ENCODE measurements at regions not wholly inside any gene's neighbourhood (a gene's known extent, or its start where the extent isn't known, plus 50 kb on each side); places are given as distances from the start of the nearest gene placed in this dataset.

DNA sequence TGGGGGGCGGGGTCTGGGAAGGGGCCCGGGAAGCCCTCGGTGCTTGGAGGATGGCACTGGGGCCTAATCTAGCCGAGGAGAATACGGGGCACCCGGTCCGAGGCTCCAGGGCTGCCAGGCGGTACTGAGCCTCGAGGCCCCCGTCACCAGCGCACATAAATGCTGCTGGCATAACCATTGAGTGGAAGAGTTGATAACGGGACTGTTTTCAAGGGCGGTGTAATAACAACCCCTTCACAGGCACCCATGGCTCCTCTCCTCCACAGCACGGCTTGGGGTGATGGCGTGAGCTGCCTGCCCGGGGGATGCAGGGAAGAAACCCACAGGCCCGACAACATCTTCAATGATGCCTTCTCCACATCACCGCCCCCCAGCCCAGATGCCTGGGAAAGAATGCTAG is 130.7 kb downstream of the FAM53A start:
- no peaks in the 10 kb centered on the region for H3K9me1 ChIP-seq (ENCODE audit: control insufficient read depth, insufficient read depth, low read length)
- 5% methylated on average over 18 of the region's 18 CpGs for whole genome bisulfite sequencing (ENCODE audit: insufficient coverage, low coverage, missing lambda C conversion rate)
- FAIRE-seq (no peak), ATAC-seq (no peak), DNase-seq (ENCODE audit: extremely low read depth in 1 of 4, low spot score in 3 of 4) (no peak)
- no peaks in the 10 kb centered on the region for H4K20me1 ChIP-seq (replicated peaks; ENCODE audit: control insufficient read depth, insufficient read depth, low read length)
- H3K36me3 ChIP-seq (ENCODE audit: control insufficient read depth, insufficient read depth, low read length), result no peaks in the 10 kb centered on the region
- in situ Hi-C loops (cut with MboI), result no loop called here
- no peak overlapping the region for H3K4me3 ChIP-seq
- H3K27ac ChIP-seq (ENCODE audit: extremely low read depth, low read depth, low read length), result no peak overlapping the region
- CTCF ChIA-PET (ENCODE audit: low intra/inter-chr PET ratio), result no interaction called here
- H3K27me3 ChIP-seq (ENCODE audit: control insufficient read depth in 2 of 2, insufficient read depth in 2 of 2, low read length in 2 of 2), result peaks cover 19 to 59% of the 10 kb centered on the region in 2 experiments; a peak in 3 of 5 replicates
- no peak overlapping the region for H3K4me2 ChIP-seq (ENCODE audit: insufficient read depth, low read length)
- no peak overlapping the region for H2AFZ ChIP-seq (ENCODE audit: low read depth, low read length)
- no peaks in the 10 kb centered on the region for H3K9me3 ChIP-seq (replicated peaks; ENCODE audit: control insufficient read depth, insufficient read depth, low read depth, low read length)
- intact Hi-C loops (cut with micrococcal nuclease), result no loop called here
- no peaks in the 10 kb centered on the region for H3K79me2 ChIP-seq (ENCODE audit: control insufficient read depth, insufficient read depth, low read length)
- POLR2A ChIA-PET, result interaction anchor here (1.5 kb wide), 1 partner anchor 10 kb away, joined by 3 read pairs; no protein-coding TSS in a partner anchor
- H3K4me1 ChIP-seq (replicated peaks in 1 of 2; ENCODE audit: control insufficient read depth in 2 of 2, insufficient read depth in 2 of 2, low read length in 2 of 2), result peaks cover 0 to 41% of the 10 kb centered on the region in 2 experiments; a peak in 2 of 5 replicates
- no TSS peak for BruUV-seq (replicated peaks)
- no peak overlapping the region; a peak in 1 of 4 replicates for H3K9ac ChIP-seq (ENCODE audit: insufficient read depth in 1 of 2, low read depth in 2 of 2, low read length in 2 of 2)
- TF ChIP-seq ELK3 (CRISPR knock-in tag; IDR thresholded peaks at IDR 0.05), result no peak
- no peak for TF ChIP-seq CEBPG (CRISPR knock-in tag; IDR thresholded peaks at IDR 0.05)
- TF ChIP-seq CEBPG (tag; conservative IDR thresholded peaks at IDR 0.05 in 1 of 2, IDR thresholded peaks at IDR 0.05 in 1 of 2), result no peak
- TF ChIP-seq MTA1 (IDR thresholded peaks at IDR 0.05; ENCODE audit: borderline replicate concordance), result no peak
- no peak for TF ChIP-seq TFAP4 (CRISPR knock-in tag; IDR thresholded peaks at IDR 0.05; ENCODE audit: borderline replicate concordance)
- TF ChIP-seq ZNF146 (CRISPR knock-in tag; IDR thresholded peaks at IDR 0.05; ENCODE audit: unreplicated experiment), result no peak
- no peak for TF ChIP-seq SMC3 (conservative IDR thresholded peaks at IDR 0.05; ENCODE audit: insufficient read depth, low read depth, low read length)
- no peak for TF ChIP-seq CTCF (IDR thresholded peaks at IDR 0.05 in 2 of 3, conservative IDR thresholded peaks at IDR 0.05 in 1 of 3; ENCODE audit: insufficient read depth in 2 of 3, low read depth in 1 of 3, low read length in 3 of 3)
- TF ChIP-seq ZSCAN32 (CRISPR knock-in tag; IDR thresholded peaks at IDR 0.05), result no peak
- TF ChIP-seq ZNF778 (CRISPR knock-in tag; IDR thresholded peaks at IDR 0.05), result no peak
- no peak for TF ChIP-seq YBX1 (IDR thresholded peaks at IDR 0.05)
- TF ChIP-seq ATF2 (CRISPR knock-in tag; IDR thresholded peaks at IDR 0.05), result no peak
- no peak for TF ChIP-seq TFE3 (CRISPR knock-in tag; IDR thresholded peaks at IDR 0.05)
- TF ChIP-seq RNF2 (IDR thresholded peaks at IDR 0.05), result no peak
- no peak for TF ChIP-seq NFYB (IDR thresholded peaks at IDR 0.05; ENCODE audit: extremely low read depth, insufficient read length)
- TF ChIP-seq ZC3H4 (CRISPR knock-in tag; IDR thresholded peaks at IDR 0.05; ENCODE audit: borderline replicate concordance), result no peak

Measured in K562 (cell line).